ENCODE measurements at regions not wholly inside any gene's neighbourhood (a gene's known extent, or its start where the extent isn't known, plus 50 kb on each side); places are given as distances from the start of the nearest gene placed in this dataset.

DNA sequence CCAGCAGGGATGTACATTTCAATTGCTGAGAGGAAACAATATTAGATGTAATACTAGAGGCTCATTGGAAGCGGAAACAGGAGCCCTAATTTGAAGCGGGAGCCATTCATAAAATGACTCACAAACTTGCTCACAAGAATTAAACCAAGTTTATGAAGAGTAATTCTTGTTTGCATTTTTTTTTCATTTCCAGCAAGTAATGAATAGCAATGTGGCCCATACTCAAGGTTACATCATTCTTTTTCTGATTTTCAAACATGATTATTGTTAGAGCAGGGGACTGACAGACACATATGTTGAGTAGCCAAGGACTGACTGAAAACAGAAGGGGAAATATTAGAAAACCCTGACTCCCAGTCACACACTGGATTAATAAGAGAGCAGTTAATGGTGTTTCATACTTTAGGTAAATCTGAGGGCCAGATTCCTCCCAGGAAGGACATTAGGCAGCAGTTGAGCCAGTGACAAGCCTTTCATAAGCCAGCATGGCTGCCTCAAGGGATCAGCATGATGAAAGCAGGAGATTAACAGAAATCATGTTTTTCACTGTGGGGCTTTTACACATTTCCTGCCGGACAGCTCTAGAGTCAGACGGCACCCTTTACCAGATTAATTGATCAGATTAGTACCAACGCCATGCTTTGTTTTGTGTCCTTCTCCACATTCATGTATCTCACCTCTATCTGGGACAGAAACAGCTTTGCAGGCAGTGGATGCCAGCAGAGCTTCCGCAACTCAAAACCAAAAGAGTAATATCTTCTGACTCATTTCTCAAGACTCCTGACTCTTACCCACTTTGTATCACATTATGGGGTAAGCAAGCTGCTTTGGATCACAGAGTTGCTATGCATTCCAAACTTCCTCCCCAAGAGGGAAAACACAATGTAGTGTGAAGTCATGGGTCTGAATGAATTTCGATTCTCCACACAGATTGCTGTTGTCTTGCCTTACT, 831.6 kb downstream of the KCNA4 start:
- TF ChIP-seq EZH2 (IDR thresholded peaks at IDR 0.05; ENCODE audit: insufficient read depth, poor library complexity, severe bottlenecking), result no peak
- no peak for TF ChIP-seq EZH2phosphoT487 (IDR thresholded peaks at IDR 0.05; ENCODE audit: insufficient read depth, low read depth)
